Osteoblast (primary cell): ENCODE measurements at regions not wholly inside any gene's neighbourhood (a gene's known extent, or its start where the extent isn't known, plus 50 kb on each side); places are given as distances from the start of the nearest gene placed in this dataset.

ENCODE experiments used
- DNase-seq: peaks from one replicate; pipeline ENCODE4 v3.0.0; 2011; ENCODE audit warnings: low spot score, mixed read lengths; ENCODE audit not compliant: insufficient read length; ENCODE audit errors: missing footprints
- H2AFZ ChIP-seq: 2 replicates; pipeline ENCODE4 v1.6.0; 2011; ENCODE audit warnings: mild to moderate bottlenecking, low read length
- H3K27ac ChIP-seq: 2 replicates; pipeline ENCODE4 v1.5.1; 2011; ENCODE audit warnings: mild to moderate bottlenecking, low read depth, low read length, moderate library complexity
- H3K27me3 ChIP-seq: 2 replicates; pipeline ENCODE4 v1.6.0; 2012; ENCODE audit warnings: mild to moderate bottlenecking, control low read depth, inconsistent platforms, low read length, moderate library complexity; ENCODE audit not compliant: insufficient read depth
- H3K36me3 ChIP-seq: 2 replicates; pipeline ENCODE4 v1.5.1; 2011; ENCODE audit warnings: mild to moderate bottlenecking, low read length, control low read depth, moderate library complexity; ENCODE audit not compliant: insufficient read depth
- H3K4me1 ChIP-seq: 2 replicates; pipeline ENCODE4 v1.5.1; 2011; ENCODE audit warnings: mild to moderate bottlenecking, low read length, control low read depth, moderate library complexity; ENCODE audit not compliant: insufficient read depth
- H3K4me2 ChIP-seq: 2 replicates; pipeline ENCODE4 v1.6.0; 2011; ENCODE audit warnings: mild to moderate bottlenecking, low read length; ENCODE audit not compliant: insufficient read depth
- H3K4me3 ChIP-seq: fragments of 200-600 bp; sonication (generic); 3 replicates; pipeline ENCODE4 v1.5.1; 2012; ENCODE audit warnings: mild to moderate bottlenecking, low read length, inconsistent platforms; ENCODE audit not compliant: insufficient read depth
- H3K79me2 ChIP-seq: 2 replicates; pipeline ENCODE4 v1.6.0; 2012; ENCODE audit warnings: mild to moderate bottlenecking, low read length, control low read depth, inconsistent platforms; ENCODE audit not compliant: insufficient read depth
- H3K9me3 ChIP-seq: 2 replicates; pipeline ENCODE4 v1.5.1; 2011; ENCODE audit warnings: low read depth, low read length, control low read depth
- H4K20me1 ChIP-seq: 2 replicates; pipeline ENCODE4 v1.6.0; 2012; ENCODE audit warnings: mild to moderate bottlenecking, low read length, control low read depth; ENCODE audit not compliant: insufficient read depth
- TF ChIP-seq, protein P1 (sequence below): IDR thresholded peaks from 2 replicates; pipeline ENCODE4 v1.5.1; 2011; ENCODE audit warnings: mild to moderate bottlenecking, low read depth, low read length, moderate library complexity; ENCODE audit errors: extremely low read depth

- Histone ChIP-seq H3K36me3 (no peaks in the 10 kb centered on the region), H3K9me3 (no peaks in the 10 kb centered on the region), H3K4me2 (no peak overlapping the region), H3K79me2 (no peaks in the 10 kb centered on the region), H3K27ac (no peak overlapping the region), H3K27me3 (no peaks in the 10 kb centered on the region), H4K20me1 (no peaks in the 10 kb centered on the region), H2AFZ (no peak overlapping the region), H3K4me3 (no peak overlapping the region), H3K4me1 (no peaks in the 10 kb centered on the region)
- TF ChIP-seq, protein P1, sequence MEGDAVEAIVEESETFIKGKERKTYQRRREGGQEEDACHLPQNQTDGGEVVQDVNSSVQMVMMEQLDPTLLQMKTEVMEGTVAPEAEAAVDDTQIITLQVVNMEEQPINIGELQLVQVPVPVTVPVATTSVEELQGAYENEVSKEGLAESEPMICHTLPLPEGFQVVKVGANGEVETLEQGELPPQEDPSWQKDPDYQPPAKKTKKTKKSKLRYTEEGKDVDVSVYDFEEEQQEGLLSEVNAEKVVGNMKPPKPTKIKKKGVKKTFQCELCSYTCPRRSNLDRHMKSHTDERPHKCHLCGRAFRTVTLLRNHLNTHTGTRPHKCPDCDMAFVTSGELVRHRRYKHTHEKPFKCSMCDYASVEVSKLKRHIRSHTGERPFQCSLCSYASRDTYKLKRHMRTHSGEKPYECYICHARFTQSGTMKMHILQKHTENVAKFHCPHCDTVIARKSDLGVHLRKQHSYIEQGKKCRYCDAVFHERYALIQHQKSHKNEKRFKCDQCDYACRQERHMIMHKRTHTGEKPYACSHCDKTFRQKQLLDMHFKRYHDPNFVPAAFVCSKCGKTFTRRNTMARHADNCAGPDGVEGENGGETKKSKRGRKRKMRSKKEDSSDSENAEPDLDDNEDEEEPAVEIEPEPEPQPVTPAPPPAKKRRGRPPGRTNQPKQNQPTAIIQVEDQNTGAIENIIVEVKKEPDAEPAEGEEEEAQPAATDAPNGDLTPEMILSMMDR: no peak
- DNase-seq: no peak
Observed at GRCh38 chr4:66964467-66964866, 580.8 kb downstream of the CENPC start.

DNA sequence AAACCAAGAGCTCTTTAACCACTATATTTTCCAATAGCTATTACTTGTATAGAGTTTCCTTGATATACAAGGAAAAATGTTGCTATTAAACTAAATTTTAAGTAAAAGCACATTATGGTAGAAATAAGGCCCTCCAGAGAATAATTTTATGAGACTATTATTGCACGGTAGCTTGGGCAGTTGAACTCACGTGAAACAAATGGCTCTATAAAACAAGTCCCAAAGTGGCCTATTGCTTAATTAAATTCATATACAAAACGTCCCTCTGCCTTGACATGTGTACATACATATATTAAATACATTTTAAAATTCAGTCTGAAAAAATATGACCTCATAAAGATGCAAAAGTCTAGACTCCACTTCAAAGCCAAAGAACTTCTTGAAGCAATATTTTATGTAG lies 582.2 kb downstream of the CENPC start:
- H3K9me3 ChIP-seq: no peaks in the 10 kb centered on the region
- H3K4me3 ChIP-seq: no peak overlapping the region
- no peaks in the 10 kb centered on the region for H3K36me3 ChIP-seq
- H3K4me2 ChIP-seq: no peak overlapping the region
- no peaks in the 10 kb centered on the region for H4K20me1 ChIP-seq
- no peaks in the 10 kb centered on the region for H3K79me2 ChIP-seq
- no peak for DNase-seq
- TF ChIP-seq, protein P1: no peak
- no peaks in the 10 kb centered on the region for H3K4me1 ChIP-seq
- no peak overlapping the region for H3K27ac ChIP-seq
- H2AFZ ChIP-seq: no peak overlapping the region
- H3K27me3 ChIP-seq: no peaks in the 10 kb centered on the region

- H3K4me3 ChIP-seq: no peak overlapping the region
- DNase-seq: no peak
- H3K9me3 ChIP-seq: no peaks in the 10 kb centered on the region
- H3K4me2 ChIP-seq: no peak overlapping the region
- H2AFZ ChIP-seq: no peak overlapping the region
- no peaks in the 10 kb centered on the region for H3K79me2 ChIP-seq
- no peaks in the 10 kb centered on the region for H4K20me1 ChIP-seq
- no peaks in the 10 kb centered on the region for H3K27me3 ChIP-seq
- no peaks in the 10 kb centered on the region for H3K36me3 ChIP-seq
- no peak overlapping the region for H3K27ac ChIP-seq
- TF ChIP-seq, protein P1: no peak
- no peaks in the 10 kb centered on the region for H3K4me1 ChIP-seq
Observed at GRCh38 chr4:66959207-66959606, 586.1 kb downstream of the CENPC start.

- H3K4me1 ChIP-seq: no peaks in the 10 kb centered on the region
- H3K79me2 ChIP-seq: no peaks in the 10 kb centered on the region
- no peak overlapping the region for H3K4me3 ChIP-seq
- no peak overlapping the region for H3K4me2 ChIP-seq
- H3K36me3 ChIP-seq: no peaks in the 10 kb centered on the region
- TF ChIP-seq, protein P1: no peak
- no peaks in the 10 kb centered on the region for H4K20me1 ChIP-seq
- H3K27ac ChIP-seq: no peak overlapping the region
- DNase-seq: no peak
- H3K9me3 ChIP-seq: no peaks in the 10 kb centered on the region
- H3K27me3 ChIP-seq: no peaks in the 10 kb centered on the region
- H2AFZ ChIP-seq: no peak overlapping the region
Observed at GRCh38 chr4:66956852-66957251, 588.5 kb downstream of the CENPC start.
